ENCODE measurements at regions not wholly inside any gene's neighbourhood (a gene's known extent, or its start where the extent isn't known, plus 50 kb on each side); places are given as distances from the start of the nearest gene placed in this dataset.

- TF ChIP-seq POLR2A (IDR thresholded peaks at IDR 0.05; ENCODE audit: low read depth, low read length) (no peak), POU2F2 (IDR thresholded peaks at IDR 0.05; ENCODE audit: low read depth, low read length) (no peak)
Measured at GRCh38 chr3:147652651-147653366, 243.6 kb downstream of the ZIC1 start.

All from GM12891 (cell line).